K562 (cell line): ENCODE measurements at regions not wholly inside any gene's neighbourhood (a gene's known extent, or its start where the extent isn't known, plus 50 kb on each side); places are given as distances from the start of the nearest gene placed in this dataset.

ENCODE experiments used
- ADNP ChIP-seq: fragments of 200-800 bp; sonication (Bioruptor generic); IDR thresholded peaks from 2 replicates; pipeline ENCODE4 v1.6.1; 2016; ENCODE audit warnings: missing genetic modification characterization, missing compliant biosample characterization
- C11orf30 ChIP-seq: fragments of 450-650 bp; IDR thresholded peaks from 2 replicates; pipeline ENCODE4 v1.6.1; 2016; ENCODE audit warnings: low read depth, mild to moderate bottlenecking
- CCNT2 ChIP-seq: IDR thresholded peaks from 2 replicates; pipeline ENCODE4 v1.6.1; 2011; ENCODE audit warnings: borderline replicate concordance, low read depth, mild to moderate bottlenecking, moderate library complexity, mixed read lengths, low read length; ENCODE audit not compliant: insufficient read length; ENCODE audit errors: extremely low read depth
- EGR1 ChIP-seq: fragments of 450-650 bp; conservative IDR thresholded peaks from 2 replicates; pipeline ENCODE4 v1.6.1; 2017; ENCODE audit warnings: mild to moderate bottlenecking
- GABPA ChIP-seq: fragments of 200-800 bp; sonication (Bioruptor generic); conservative IDR thresholded peaks from 2 replicates; pipeline ENCODE4 v1.6.1; 2016; ENCODE audit warnings: low read depth, missing genetic modification characterization, missing compliant biosample characterization
- HCFC1 ChIP-seq: IDR thresholded peaks from 2 replicates; pipeline ENCODE4 v1.6.1; 2012; ENCODE audit warnings: low read depth, low read length, improper control_type of control experiment
- HOXB6 ChIP-seq: fragments of 250-450 bp; sonication (Bioruptor Pico); IDR thresholded peaks from 2 replicates; pipeline ENCODE4 v1.5.1; 2022; ENCODE audit warnings: mild to moderate bottlenecking, borderline replicate concordance
- MTA3 ChIP-seq: fragments of 450-650 bp; formaldehyde crosslinking; IDR thresholded peaks from 2 replicates; pipeline ENCODE4 v1.6.1; 2017; ENCODE audit warnings: mild to moderate bottlenecking, borderline replicate concordance
- NR4A1 ChIP-seq, 2 experiments: fragments of 250-450 bp in 1 of 2; fragments of 450-650 bp in 1 of 2; sonication (Bioruptor Pico) in 1 of 2; IDR thresholded peaks; 2 replicates each; pipeline versions ENCODE4 v1.4.0 to v1.6.1; 2016 to 2020; ENCODE audit warnings: mild to moderate bottlenecking in 2 of 2, missing compliant biosample characterization in 1 of 2, missing genetic modification characterization in 1 of 2, moderate library complexity in 1 of 2
- PCBP1 ChIP-seq: fragments of 200-400 bp; formaldehyde crosslinking; IDR thresholded peaks from 2 replicates; pipeline ENCODE4 v1.6.1; 2018; ENCODE audit warnings: mild to moderate bottlenecking, low read depth, low read length; ENCODE audit not compliant: poor library complexity, severe bottlenecking
- RBBP5 ChIP-seq: fragments of 200-600 bp; sonication (generic); IDR thresholded peaks from 2 replicates; pipeline ENCODE4 v1.6.1; 2012; ENCODE audit warnings: borderline replicate concordance, mild to moderate bottlenecking, low read length, control low read depth, inconsistent platforms; ENCODE audit not compliant: insufficient read depth, poor library complexity, severe bottlenecking
- SIN3A ChIP-seq, 2 experiments: fragments of 150-350 bp in 1 of 2; IDR thresholded peaks; 2 replicates each; pipeline ENCODE4 v1.6.1; 2011 to 2016; ENCODE audit warnings: borderline replicate concordance in 2 of 2, low read depth in 2 of 2, low read length in 2 of 2, mild to moderate bottlenecking in 2 of 2, moderate library complexity in 2 of 2; ENCODE audit not compliant: control insufficient read depth in 1 of 2
- SMARCE1 ChIP-seq: fragments of 450-650 bp; IDR thresholded peaks from 2 replicates; pipeline ENCODE4 v1.7.1; 2016; ENCODE audit warnings: mild to moderate bottlenecking
- TAF15 ChIP-seq: fragments of 200-400 bp; formaldehyde crosslinking; IDR thresholded peaks from 2 replicates; pipeline ENCODE4 v1.6.1; 2017; ENCODE audit warnings: mild to moderate bottlenecking, low read depth, low read length, moderate library complexity
- ZNF175 ChIP-seq: fragments of 200-800 bp; sonication (Bioruptor generic); IDR thresholded peaks from 2 replicates; pipeline ENCODE4 v1.6.1; 2016; ENCODE audit warnings: low read depth, mild to moderate bottlenecking, missing genetic modification characterization, missing compliant biosample characterization
- ZNF589 ChIP-seq: fragments of 200-800 bp; sonication (Bioruptor generic); IDR thresholded peaks from 2 replicates; pipeline ENCODE4 v1.6.1; 2016; ENCODE audit warnings: low read depth, missing genetic modification characterization, missing compliant biosample characterization
- TF ChIP-seq, protein P1 (sequence below): sonication (generic); formaldehyde crosslinking; IDR thresholded peaks from 2 replicates; pipeline ENCODE4 v1.8.0; 2022; ENCODE audit warnings: missing genetic modification reagents, mild to moderate bottlenecking, borderline replicate concordance
- TF ChIP-seq, protein P2 (sequence below), 2 experiments: fragments of 200-800 bp in 1 of 2; sonication (Bioruptor generic) in 1 of 2; sonication (generic) in 1 of 2; formaldehyde crosslinking in 1 of 2; IDR thresholded peaks in 1 of 2; conservative IDR thresholded peaks in 1 of 2; 2 replicates each; pipeline versions ENCODE4 v1.5.0 to v1.6.1; 2016 to 2020; ENCODE audit warnings: missing compliant biosample characterization in 1 of 2, missing genetic modification characterization in 1 of 2, missing genetic modification reagents in 1 of 2
- TF ChIP-seq, protein P3 (sequence below): fragments of 200-800 bp; sonication (Bioruptor generic); IDR thresholded peaks from 2 replicates; pipeline ENCODE4 v1.6.1; 2017; ENCODE audit warnings: missing genetic modification characterization, missing compliant biosample characterization

DNA sequence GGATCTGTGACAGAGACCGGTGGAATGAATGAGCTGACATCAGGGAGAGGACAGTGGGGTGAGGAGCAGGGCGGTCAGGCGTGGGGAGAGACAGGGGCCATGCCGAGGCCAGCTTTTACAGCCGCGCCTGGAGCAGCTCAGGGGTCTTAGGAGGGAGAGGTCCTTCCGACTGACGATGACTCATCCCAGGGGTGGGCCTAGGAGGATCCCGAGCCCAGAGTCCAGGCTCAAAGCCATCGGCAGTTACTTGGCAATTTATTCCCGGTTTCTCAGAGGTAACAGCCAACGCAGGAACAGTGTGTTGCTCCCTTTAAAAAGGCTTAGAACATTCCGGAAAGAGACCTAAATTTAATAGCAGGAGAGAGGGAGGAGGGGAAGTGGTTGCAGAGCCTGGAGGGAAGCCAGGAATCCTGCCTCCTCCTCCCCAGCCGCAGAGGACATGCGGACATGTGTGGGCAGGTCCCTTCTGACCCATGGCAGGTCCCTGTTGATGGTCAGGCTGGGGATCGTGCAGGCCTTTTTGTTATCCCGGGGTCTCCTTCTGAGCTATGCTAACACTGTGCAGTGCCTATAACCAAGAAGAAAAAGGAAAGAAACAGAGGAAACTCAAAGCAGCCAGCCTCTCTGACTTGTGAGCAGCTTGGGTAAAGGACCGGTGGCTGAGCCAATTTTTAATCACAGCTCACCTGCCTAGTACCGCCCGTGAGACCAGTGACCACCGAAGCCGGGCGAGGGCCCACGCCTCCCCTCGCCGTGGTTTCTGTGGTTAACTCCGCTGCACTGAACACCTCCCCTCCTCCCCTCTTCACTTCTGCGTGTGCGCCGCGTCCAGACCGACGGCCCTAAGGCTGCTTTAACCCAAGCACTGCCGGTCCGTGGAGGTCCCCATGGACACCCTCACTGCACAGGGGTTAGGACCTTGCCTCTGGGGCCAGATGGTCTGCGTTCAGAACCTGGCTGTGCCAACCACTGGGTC lies 392.4 kb upstream of the PROK2 start (continued):
- TF ChIP-seq RBBP5, result peak; percentile 43
- TF ChIP-seq, protein P1, sequence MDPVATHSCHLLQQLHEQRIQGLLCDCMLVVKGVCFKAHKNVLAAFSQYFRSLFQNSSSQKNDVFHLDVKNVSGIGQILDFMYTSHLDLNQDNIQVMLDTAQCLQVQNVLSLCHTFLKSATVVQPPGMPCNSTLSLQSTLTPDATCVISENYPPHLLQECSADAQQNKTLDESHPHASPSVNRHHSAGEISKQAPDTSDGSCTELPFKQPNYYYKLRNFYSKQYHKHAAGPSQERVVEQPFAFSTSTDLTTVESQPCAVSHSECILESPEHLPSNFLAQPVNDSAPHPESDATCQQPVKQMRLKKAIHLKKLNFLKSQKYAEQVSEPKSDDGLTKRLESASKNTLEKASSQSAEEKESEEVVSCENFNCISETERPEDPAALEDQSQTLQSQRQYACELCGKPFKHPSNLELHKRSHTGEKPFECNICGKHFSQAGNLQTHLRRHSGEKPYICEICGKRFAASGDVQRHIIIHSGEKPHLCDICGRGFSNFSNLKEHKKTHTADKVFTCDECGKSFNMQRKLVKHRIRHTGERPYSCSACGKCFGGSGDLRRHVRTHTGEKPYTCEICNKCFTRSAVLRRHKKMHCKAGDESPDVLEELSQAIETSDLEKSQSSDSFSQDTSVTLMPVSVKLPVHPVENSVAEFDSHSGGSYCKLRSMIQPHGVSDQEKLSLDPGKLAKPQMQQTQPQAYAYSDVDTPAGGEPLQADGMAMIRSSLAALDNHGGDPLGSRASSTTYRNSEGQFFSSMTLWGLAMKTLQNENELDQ (CRISPR knock-in tag), result no peak
- no peak for TF ChIP-seq HCFC1
- no peak for TF ChIP-seq PCBP1
- no peak for TF ChIP-seq HOXB6
- 0 out of 2 replicates have a peak, but pooled peaks have one; percentile 11 for TF ChIP-seq MTA3
- TF ChIP-seq, protein P2, sequence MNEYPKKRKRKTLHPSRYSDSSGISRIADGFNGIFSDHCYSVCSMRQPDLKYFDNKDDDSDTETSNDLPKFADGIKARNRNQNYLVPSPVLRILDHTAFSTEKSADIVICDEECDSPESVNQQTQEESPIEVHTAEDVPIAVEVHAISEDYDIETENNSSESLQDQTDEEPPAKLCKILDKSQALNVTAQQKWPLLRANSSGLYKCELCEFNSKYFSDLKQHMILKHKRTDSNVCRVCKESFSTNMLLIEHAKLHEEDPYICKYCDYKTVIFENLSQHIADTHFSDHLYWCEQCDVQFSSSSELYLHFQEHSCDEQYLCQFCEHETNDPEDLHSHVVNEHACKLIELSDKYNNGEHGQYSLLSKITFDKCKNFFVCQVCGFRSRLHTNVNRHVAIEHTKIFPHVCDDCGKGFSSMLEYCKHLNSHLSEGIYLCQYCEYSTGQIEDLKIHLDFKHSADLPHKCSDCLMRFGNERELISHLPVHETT (CRISPR knock-in tag; conservative IDR thresholded peaks at IDR 0.05 in 1 of 2, IDR thresholded peaks at IDR 0.05 in 1 of 2), result peak in 1 of 2 experiments; percentile 35; a peak in 1 of 4 replicates
- no peak for TF ChIP-seq C11orf30
- TF ChIP-seq GABPA, result peak; percentile 47; the same call in 1 of the 2 replicates
- peak; percentile 19; the same call in 1 of the 2 replicates for TF ChIP-seq SMARCE1
- TF ChIP-seq, protein P3, sequence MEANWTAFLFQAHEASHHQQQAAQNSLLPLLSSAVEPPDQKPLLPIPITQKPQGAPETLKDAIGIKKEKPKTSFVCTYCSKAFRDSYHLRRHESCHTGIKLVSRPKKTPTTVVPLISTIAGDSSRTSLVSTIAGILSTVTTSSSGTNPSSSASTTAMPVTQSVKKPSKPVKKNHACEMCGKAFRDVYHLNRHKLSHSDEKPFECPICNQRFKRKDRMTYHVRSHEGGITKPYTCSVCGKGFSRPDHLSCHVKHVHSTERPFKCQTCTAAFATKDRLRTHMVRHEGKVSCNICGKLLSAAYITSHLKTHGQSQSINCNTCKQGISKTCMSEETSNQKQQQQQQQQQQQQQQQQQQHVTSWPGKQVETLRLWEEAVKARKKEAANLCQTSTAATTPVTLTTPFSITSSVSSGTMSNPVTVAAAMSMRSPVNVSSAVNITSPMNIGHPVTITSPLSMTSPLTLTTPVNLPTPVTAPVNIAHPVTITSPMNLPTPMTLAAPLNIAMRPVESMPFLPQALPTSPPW (CRISPR knock-in tag), result peak; percentile 49
- no peak for TF ChIP-seq TAF15
- peak; percentile 46 for TF ChIP-seq CCNT2
- TF ChIP-seq ZNF589, result peak; percentile 57; the same call in 1 of the 2 replicates
- no peak for TF ChIP-seq NR4A1 (CRISPR knock-in tag; IDR thresholded peaks at IDR 0.05)
- TF ChIP-seq NR4A1 (tag; IDR thresholded peaks at IDR 0.05), result 0 out of 2 replicates have a peak, but pooled peaks have one; percentile 43
- peak; percentile 35; the same call in 1 of the 2 replicates for TF ChIP-seq EGR1
- no peak for TF ChIP-seq ADNP
- 0 out of 2 replicates have a peak, but pooled peaks have one; percentile 17 for TF ChIP-seq ZNF175 (CRISPR knock-in tag)
- no peak for TF ChIP-seq SIN3A (IDR thresholded peaks at IDR 0.05; ENCODE audit: borderline replicate concordance in 2 of 2, control insufficient read depth in 1 of 2, low read depth in 2 of 2, low read length in 2 of 2)
